ENCODE measurements at regions not wholly inside any gene's neighbourhood (a gene's known extent, or its start where the extent isn't known, plus 50 kb on each side); places are given as distances from the start of the nearest gene placed in this dataset.

GRCh38 chr4:31467781-31468180 lies 747.6 kb downstream of the PCDH7 start:
- TF ChIP-seq CREB5 (CRISPR knock-in tag; IDR thresholded peaks at IDR 0.05; ENCODE audit: low read depth) (no peak), ZFP3 (CRISPR knock-in tag; IDR thresholded peaks at IDR 0.05) (no peak), ZC3H10 (CRISPR knock-in tag; IDR thresholded peaks at IDR 0.05) (no peak), ESRRG (CRISPR knock-in tag; IDR thresholded peaks at IDR 0.05) (no peak), POU6F1 (CRISPR knock-in tag; IDR thresholded peaks at IDR 0.05; ENCODE audit: borderline replicate concordance, low read depth) (no peak), ZFP30 (CRISPR knock-in tag; IDR thresholded peaks at IDR 0.05) (no peak), ZNF70 (CRISPR knock-in tag; IDR thresholded peaks at IDR 0.05) (no peak), TOX (CRISPR knock-in tag; IDR thresholded peaks at IDR 0.05; ENCODE audit: borderline replicate concordance) (no peak), ISL1 (CRISPR knock-in tag; IDR thresholded peaks at IDR 0.05) (no peak), PATZ1 (CRISPR knock-in tag; IDR thresholded peaks at IDR 0.05; ENCODE audit: borderline replicate concordance) (no peak), TCF4 (CRISPR knock-in tag; IDR thresholded peaks at IDR 0.05; ENCODE audit: borderline replicate concordance) (no peak), ZNF565 (CRISPR knock-in tag; conservative IDR thresholded peaks at IDR 0.05; ENCODE audit: low read depth) (no peak)

Measured in SK-N-SH treated with all-trans-retinoic acid at 6 μM for 48 hours (cell line).